ENCODE measurements at regions not wholly inside any gene's neighbourhood (a gene's known extent, or its start where the extent isn't known, plus 50 kb on each side); places are given as distances from the start of the nearest gene placed in this dataset.
"Not testable (repeated sequence)": the region's sequence is repeated elsewhere in the genome, so short reads cannot be mapped to it uniquely, and the experiment has no call there.

GRCh38 chr4:158098802-158099201 lies 74.0 kb downstream of the GASK1B start:
- no peak for DNase-seq (ENCODE audit: low read depth)
- TF ChIP-seq, protein P1, sequence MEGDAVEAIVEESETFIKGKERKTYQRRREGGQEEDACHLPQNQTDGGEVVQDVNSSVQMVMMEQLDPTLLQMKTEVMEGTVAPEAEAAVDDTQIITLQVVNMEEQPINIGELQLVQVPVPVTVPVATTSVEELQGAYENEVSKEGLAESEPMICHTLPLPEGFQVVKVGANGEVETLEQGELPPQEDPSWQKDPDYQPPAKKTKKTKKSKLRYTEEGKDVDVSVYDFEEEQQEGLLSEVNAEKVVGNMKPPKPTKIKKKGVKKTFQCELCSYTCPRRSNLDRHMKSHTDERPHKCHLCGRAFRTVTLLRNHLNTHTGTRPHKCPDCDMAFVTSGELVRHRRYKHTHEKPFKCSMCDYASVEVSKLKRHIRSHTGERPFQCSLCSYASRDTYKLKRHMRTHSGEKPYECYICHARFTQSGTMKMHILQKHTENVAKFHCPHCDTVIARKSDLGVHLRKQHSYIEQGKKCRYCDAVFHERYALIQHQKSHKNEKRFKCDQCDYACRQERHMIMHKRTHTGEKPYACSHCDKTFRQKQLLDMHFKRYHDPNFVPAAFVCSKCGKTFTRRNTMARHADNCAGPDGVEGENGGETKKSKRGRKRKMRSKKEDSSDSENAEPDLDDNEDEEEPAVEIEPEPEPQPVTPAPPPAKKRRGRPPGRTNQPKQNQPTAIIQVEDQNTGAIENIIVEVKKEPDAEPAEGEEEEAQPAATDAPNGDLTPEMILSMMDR (IDR thresholded peaks at IDR 0.05; ENCODE audit: low read length, missing control alignments): no peak
- no peak overlapping the region for H3K4me3 ChIP-seq (replicated peaks; ENCODE audit: low read depth, low read length)

DNA sequence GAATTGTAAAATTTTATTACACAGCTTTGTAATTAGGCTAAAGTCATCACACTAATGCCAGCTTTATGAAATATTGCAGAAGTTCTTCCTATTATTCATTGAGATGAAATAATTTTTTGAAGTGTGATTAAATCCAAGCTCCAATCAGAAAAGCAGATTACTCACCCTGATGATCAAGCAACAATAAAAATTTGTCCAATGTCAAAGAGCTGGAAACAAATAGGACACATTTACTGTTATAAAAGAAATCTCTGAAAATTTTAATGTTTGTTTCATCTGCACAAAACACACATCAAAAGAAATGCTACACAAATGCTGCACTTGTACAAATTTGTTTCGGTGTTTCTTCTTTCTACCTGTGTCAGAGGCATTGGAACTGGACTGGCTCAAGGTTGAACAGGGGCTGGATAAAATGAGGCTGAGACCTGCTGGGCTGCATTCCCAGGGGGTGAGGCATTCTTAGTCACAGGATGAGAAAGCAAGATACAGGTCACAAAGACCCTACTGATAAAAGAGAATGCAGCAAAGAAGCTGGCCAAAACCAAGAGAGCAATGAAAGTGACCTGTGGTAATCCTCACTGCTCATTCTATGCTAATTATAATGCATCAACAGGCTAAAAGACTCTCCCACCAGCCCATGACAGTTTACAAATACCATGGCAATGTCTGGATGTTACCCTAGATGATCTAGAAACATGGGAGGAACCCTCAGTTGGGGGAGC lies 78.3 kb downstream of the GASK1B start:
- TF ChIP-seq, protein P1 (IDR thresholded peaks at IDR 0.05; ENCODE audit: low read length, missing control alignments): no peak
- no peak overlapping the region for H3K4me3 ChIP-seq (replicated peaks; ENCODE audit: low read depth, low read length)
- DNase-seq (ENCODE audit: low read depth): peak; percentile 62

GRCh38 chr4:158090323-158090722 lies 82.5 kb downstream of the GASK1B start:
- H3K4me3 ChIP-seq (replicated peaks; ENCODE audit: low read depth, low read length): no peak overlapping the region
- peak; percentile 45 for DNase-seq (ENCODE audit: low read depth)
- TF ChIP-seq, protein P1 (IDR thresholded peaks at IDR 0.05; ENCODE audit: low read length, missing control alignments): no peak

- not testable (repeated sequence) for H3K4me3 ChIP-seq (replicated peaks; ENCODE audit: low read depth, low read length); DNase-seq (ENCODE audit: low read depth)
Measured at GRCh38 chr4:158089897-158090296, 82.9 kb downstream of the GASK1B start.

- no peak for DNase-seq (ENCODE audit: low read depth)
- TF ChIP-seq, protein P1 (IDR thresholded peaks at IDR 0.05; ENCODE audit: low read length, missing control alignments): no peak
- H3K4me3 ChIP-seq (replicated peaks; ENCODE audit: low read depth, low read length): no peak overlapping the region
Measured at GRCh38 chr4:158080354-158080753, 92.5 kb downstream of the GASK1B start.

GRCh38 chr4:158079661-158080060 lies 93.2 kb downstream of the GASK1B start:
- no peak for DNase-seq (ENCODE audit: low read depth)

DNA sequence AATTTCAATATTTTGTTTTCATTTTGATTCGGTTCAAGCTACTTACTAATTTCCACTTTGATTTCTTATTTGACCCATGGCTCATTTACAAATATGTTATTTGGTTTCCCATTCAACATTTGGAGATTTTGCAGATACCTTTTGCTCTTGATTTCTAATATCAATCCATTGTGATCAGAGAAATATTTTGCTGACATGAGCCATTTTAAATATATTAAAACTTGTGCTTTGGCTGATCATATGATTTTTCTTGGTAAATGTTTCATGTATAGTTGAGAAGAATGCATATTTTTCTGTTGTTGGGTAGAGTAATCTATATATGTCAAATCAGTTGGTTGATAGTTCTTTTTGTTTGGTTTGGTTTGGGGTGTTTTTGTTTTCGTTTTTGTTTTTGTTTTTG lies 95.0 kb downstream of the GASK1B start:
- no peak for DNase-seq (ENCODE audit: low read depth)
- H3K4me3 ChIP-seq (replicated peaks; ENCODE audit: low read depth, low read length): no peak overlapping the region
- TF ChIP-seq, protein P1 (IDR thresholded peaks at IDR 0.05; ENCODE audit: low read length, missing control alignments): no peak

More at GRCh38 chr4:158079661-158080060, 93.2 kb downstream of the GASK1B start:
- TF ChIP-seq, protein P1 (IDR thresholded peaks at IDR 0.05; ENCODE audit: low read length, missing control alignments): no peak
- H3K4me3 ChIP-seq (replicated peaks; ENCODE audit: low read depth, low read length): no peak overlapping the region

Measured in fibroblast of pulmonary artery (primary cell).